Ureter (tissue), 1 donor: ENCODE measurements at regions not wholly inside any gene's neighbourhood (a gene's known extent, or its start where the extent isn't known, plus 50 kb on each side); places are given as distances from the start of the nearest gene placed in this dataset.

ENCODE experiments used
- DNase-seq: peaks from one replicate; pipeline ENCODE4 v3.0.0-alpha.2; 2020; ENCODE audit warnings: low spot score
- donor health status: DM: yes; HTN: yes; CAD: no.

GRCh38 chr1:22350171-22350923, 101.3 kb upstream of the ZBTB40 start:
- no peak for DNase-seq

- no peak for DNase-seq
Observed at GRCh38 chr1:22350924-22351767, 100.5 kb upstream of the ZBTB40 start.

DNA sequence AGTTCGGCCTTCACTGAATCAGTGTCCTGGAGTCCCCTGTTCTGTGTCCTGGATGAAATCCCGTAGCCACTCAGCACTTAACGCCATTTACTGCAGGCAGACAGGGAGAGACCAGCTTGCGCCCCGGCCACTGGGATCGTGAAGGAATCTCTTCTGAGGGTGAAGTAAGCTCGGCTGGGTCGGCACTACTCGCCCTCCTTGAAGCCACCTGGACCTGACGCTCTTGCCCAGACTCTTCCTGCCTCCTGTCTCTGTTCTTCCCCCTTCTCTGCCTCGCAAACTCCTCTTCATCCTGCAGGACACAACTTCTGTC, 99.9 kb upstream of the ZBTB40 start:
- no peak for DNase-seq

DNA sequence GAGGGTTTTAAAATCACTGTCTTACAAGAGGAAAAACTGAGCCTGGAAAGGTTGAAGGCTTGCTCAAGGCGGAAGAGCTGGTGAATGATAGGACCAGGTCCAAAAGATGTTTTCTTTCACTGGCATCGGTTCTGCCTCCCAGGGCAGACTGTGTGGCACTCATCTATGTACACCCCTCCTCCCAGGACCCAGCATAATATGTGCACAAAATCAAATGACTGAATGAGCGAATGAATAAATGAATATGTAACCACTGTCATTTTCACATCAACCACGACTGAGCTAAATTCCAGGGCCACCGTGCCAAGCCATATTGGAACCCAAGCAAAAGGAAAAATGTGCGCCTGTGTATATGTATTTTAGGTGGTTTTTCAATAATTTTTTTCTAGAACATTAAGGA, 99.3 kb upstream of the ZBTB40 start:
- DNase-seq, result no peak

DNA sequence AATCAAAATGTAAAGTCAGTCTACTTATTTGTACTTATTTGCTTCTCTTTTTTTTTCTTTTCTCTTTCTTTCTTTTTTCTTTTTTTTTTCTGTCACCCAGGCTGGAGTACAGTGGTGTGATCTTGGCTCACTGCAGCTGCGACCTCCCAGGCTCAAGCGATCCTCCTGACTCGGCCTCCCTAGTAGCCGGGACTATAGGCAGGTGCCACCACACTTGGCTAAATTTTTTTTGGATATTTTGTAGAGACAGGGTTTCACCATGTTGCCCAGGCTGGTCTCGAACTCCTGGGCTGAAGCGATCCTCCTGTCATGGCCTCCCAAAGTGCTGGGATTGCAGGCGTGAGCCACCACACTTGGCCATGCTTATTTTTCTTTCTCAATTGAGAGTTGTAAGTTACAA, 98.8 kb upstream of the ZBTB40 start:
- no peak for DNase-seq

GRCh38 chr1:22359427-22359826, 92.2 kb upstream of the ZBTB40 start:
- DNase-seq, result no peak

DNA sequence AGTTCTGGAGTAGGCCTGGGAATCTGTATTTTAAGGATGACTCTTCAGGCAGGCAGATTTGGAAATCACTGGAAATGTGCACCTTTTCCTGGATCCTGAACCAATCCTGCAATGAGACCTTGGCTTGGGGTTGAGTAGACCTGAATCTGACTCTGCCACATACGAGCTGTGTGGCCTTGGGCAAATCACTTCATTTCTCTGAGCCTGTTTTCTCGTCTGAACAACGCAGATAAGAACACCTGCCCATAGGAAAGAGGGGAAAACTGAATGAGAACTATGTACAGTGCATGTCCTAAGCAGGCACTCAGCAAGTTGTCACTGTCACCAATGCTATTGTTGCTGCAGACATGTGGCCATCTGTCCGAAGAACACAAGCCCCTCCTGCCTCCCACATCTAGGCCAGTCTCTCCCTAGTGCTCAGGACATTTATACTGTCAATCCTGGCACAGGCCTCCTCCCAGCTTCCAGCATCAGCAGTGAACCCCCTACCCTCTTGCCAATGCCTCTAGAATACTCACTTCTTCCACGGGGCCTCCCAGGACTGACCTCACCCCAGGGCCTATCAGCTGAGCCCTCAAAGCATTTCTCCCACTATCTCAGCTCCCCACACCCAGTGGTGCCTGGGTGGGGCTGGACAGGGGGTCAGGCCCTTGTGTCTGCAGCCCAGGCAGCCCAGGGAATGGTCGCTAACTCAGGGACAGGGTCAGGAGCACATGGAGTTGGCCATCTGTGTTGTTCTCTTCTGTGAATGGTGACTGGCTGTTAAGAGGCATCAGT, 88.8 kb upstream of the ZBTB40 start:
- DNase-seq, result no peak

GRCh38 chr1:22363403-22364325, 88.0 kb upstream of the ZBTB40 start:
- no peak for DNase-seq

DNA sequence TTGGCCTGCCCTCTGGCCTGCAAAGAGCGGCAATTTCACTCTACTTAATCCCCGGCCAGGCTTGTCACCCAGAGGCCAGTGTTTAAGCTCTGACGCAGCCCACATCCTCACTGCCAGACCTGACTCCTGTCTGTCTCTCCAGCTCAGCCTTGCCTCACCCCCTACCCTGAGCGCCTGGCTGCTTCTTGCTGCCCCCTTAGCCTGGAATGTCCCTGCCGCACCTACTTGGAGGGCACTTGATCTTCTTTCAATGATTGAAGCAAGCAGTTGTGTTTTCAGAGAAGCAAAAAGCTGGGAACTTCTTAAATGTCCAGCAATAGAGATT, 87.4 kb upstream of the ZBTB40 start:
- DNase-seq, result no peak

DNA sequence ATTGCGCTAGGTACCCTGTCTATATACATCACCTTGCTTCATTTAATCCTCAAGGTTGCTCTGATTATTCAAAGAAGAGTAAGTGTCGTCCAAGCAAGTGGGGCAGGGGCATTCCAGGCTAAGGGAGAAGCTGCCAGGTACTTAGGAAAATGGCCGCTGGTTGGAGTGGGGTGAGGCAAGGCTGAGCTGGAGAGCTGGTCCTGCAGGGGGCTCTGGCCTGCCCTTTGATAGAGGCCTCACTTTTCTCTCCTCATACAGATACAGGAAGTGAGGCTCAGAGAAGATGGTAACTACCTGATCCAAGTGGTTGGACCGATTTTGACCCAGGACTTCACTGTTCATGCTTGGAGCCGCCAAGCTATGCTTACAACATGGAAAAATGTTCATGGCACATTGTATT, 86.9 kb upstream of the ZBTB40 start:
- no peak for DNase-seq

DNA sequence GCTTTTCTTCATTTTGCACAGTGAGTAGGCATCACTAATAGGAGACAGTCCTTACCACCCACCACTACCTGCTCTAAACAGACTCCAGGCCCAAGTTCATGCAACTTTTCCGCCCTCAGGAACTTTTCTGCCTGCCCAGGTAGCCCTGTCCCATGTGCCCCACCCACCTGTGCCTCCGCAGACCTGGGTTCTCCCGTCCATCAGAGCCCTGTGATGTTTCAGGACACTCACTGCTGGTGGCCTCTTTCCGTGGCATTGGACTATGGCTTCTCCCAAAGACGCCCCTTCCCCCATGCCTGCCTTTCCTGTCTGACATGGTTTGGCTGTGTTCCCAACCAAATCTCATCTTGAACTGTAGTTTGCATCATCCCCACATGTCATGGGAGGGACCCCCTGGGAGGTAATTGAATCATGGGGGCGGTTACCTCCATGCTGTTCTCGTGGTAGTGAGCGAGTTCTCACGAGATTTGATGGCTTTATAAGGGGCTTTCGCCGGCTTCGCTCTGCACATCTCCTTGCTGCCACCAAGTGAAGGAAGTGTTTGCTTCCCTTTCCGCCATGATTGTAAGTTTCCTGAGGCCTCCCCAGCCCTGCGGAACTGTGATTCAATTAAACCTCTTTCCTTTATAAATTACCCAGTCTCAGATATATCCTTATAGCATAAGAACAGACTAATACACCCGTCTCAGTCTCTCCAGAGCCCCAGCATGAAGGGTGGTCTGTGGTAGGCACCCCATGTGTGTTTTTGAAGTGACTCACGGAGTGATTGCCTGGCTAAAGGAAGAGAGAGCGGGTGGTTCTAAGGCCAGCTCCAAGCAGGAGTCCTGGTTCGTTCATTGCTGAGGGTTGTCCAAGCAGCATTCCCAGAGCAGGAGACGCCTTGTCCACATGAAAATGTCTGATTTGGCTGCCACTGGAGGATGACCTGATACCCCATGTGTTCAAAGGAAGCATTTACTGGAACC, 86.0 kb upstream of the ZBTB40 start:
- DNase-seq, result no peak

DNA sequence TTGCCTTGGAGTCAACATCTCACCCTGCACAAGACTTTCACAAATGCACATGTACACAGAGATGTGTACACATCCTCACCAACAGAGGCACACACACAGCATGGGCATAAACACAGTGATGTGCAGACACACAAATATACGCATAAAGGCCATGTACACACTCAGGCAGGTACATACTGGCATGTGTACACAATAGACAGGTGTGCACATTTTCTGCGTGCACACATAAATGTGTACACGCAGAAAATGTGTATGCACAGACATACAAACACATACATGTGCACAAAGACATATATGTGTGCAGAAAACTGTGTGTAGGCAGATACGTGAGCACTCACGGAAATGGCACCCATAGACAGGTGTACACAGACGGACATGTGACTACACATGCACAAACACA, 85.3 kb upstream of the ZBTB40 start:
- no peak for DNase-seq

DNA sequence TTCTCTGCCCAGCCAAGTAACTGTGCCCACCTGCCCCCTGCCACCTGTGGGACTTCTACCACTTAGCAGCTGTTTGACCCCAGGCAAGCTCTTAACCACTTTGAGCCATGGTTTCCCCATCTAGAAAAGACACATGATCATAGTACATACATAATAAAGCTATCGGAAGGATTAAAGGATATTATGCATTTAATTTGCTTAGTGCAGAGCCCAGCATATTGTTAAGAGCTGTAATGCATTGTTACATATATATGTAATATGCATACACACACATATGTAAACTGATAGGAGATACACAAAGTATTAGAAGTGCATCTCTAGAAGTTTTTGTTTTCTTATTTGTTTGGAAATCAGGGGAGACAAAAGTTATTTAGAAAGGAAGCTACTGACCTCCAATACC, 83.5 kb upstream of the ZBTB40 start:
- DNase-seq, result no peak

GRCh38 chr1:22369294-22370189, 82.1 kb upstream of the ZBTB40 start:
- no peak for DNase-seq

DNA sequence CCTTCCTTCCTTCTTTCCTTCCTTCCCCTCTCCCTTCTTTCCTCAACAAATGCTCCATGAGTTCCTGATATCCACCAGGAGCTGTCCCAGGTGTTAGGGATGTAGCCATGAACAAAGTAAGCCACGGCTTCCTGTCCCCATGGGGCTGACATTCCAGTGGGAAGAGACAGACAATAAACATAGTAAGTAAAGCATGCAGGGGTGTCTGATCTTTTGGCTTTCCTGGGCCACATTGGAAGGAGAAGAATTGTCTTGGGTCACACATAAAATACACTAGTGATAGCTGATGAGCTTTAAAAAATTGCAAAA, 81.5 kb upstream of the ZBTB40 start:
- DNase-seq, result no peak

DNA sequence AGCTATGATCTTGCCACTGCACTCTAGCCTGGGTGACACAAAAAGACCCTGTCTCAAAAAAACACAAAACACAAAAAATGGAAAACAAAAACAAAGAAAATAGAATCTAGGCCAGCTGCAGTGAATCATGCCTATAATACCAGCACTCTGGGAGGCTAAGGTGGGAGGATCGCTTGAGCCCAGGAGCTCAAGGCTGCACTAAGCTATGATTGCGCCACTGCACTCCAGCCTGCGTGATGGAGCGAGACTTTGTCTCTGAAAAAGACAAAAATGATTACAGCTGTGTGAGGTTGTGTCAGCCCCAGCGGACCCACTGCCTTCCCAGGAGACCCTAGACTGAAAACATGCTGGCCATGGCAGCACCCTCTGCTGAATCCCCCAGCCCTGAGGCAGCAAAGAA, 80.2 kb upstream of the ZBTB40 start:
- DNase-seq, result no peak

DNA sequence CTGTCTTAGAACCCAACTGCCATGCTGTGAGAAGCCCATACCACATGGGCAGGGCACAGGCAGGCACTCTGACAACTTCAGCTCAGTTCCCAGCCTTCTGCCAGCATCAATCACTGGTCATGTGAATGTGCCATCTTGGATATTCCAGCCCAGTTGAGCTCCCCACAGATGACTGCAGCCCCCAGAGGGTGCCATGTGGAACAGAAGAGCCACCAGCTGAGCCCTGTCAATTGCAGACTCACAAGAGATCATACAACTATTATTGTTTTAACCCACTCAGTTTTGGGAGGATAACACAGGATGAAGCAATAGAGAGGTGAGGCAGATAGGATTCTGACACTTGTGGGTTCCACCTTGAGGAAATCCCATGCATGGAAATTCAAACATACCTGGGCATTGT, 78.4 kb upstream of the ZBTB40 start:
- DNase-seq, result no peak

DNA sequence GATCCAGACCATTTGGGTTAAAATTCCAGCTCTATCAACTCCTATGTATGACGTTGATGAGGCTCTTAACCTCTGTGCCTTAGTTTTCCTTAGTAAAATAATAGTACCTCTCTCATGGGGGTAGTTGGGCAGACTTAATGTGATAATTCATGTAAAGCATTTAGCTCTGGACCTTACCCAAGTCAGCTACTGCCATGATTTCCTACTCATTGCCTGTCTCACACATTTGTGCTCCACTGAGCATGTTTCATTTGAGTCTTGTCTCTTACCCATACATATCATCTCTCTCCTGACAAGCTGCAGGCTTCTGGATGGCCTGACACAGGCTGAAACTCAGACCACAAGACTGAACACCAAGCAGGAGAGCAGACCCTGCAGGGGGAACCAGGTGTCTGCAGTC, 77.7 kb upstream of the ZBTB40 start:
- no peak for DNase-seq

DNA sequence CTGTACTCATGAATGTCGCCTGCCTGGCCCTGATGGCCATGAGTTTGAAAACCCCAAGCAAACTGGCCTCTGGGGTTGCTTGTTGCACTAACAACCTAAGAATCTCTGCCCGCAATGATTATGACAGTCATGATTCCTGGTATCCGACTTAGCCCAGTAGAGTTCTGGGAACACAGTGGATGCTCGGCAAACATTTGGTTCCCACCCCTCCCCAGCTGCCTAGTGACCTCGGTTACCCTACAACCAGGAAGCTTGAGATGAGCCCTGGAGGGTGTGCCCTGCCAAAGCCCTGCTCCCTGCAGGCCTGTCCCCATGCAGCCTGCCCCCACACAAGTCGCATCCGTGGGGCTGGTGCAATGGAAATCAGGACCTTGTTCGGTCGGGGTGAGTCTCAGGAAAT, 76.0 kb upstream of the ZBTB40 start:
- no peak for DNase-seq

- no peak for DNase-seq
Observed at GRCh38 chr1:22376001-22376400, 75.7 kb upstream of the ZBTB40 start.
